NCI-H1092 (cell line): ENCODE measurements at regions not wholly inside any gene's neighbourhood (a gene's known extent, or its start where the extent isn't known, plus 50 kb on each side); places are given as distances from the start of the nearest gene placed in this dataset.
"Not testable (repeated sequence)": the region's sequence is repeated elsewhere in the genome, so short reads cannot be mapped to it uniquely, and the experiment has no call there.

ENCODE experiments used
- DNase-seq: peaks from one replicate; lab custom pipeline; 2025; lab: John Stamatoyannopoulos, UW

DNA sequence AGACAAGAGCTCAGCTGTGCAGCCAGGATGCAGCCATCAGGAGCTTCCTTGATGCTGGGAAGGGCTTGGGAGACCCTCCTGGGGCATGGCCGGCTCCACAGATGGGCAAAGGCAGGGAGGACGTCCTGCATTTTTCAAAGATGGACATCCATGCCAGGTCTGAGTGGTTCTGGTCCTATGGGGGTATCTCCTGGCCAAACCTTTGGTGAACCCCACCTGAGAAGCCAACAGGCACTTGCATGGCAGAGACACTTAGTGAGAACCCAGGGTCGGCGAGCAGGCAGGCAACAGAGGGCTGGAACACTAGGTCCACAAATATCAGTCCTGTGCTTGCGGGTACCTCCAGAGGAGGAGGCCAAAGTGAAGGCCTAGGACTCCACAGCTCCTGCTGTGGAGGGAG is 70.0 kb downstream of the KCTD15 start:
- DNase-seq = no peak

DNA sequence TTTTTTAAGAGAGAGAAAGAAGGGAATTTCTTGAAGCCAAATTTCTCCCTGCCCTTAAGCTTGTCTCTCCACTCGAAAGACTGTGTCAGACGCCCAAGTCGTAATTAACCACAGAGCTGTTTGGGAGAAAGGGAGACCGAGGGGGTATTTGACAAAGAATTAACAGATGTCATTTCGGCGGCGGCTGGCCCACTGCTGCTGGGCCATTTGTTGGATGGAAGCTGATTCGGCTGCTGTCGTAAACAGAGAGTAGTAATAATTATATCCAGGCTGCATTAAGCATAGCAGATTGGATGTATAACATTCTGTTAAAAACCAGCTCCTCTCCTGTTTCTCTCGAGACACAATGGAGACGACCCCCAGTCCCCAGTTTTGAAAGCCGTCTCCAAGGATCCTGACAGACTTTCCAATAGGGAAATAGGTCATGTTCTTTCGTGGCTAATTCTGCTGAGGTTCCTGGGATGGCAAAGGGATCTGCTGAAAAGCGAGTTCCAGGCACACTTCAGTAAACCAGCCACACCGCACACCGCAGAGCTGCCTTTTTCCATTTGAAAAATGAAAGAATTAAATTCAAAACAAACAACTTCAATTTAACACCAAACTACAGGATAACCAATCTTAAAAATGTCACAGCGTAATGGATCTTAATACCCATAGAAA is 71.5 kb downstream of the KCTD15 start:
- no peak for DNase-seq

DNA sequence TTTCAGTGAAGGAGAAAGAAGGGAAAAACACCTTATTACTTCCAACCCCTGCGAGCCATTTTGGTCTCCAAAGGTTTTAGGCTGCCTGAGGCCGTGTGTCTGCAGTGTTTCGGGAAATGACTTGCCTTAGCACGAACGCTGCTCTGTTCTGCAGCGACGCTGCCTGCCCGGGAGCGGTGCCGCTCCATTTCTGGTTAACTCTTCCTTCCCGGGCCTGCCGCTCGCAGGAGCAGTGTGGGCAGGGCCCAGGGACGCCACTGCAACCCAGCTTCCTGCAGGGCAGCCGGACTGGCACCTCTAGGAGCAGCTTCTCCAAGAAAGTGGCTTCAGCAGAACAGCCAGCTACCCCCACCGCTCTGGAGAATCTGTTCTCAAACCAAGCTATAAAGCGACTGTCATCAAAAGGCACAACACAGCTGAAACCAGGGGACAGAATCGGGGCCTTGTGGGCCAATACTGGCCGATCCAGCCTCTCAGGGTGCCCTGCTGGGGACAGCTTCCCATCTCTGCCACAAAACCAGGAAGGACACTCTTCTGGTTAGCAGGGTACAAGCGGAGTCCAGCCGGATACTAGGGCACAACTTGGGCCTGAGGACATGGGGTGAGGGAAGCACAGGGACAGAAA is 72.2 kb downstream of the KCTD15 start:
- DNase-seq = no peak

DNA sequence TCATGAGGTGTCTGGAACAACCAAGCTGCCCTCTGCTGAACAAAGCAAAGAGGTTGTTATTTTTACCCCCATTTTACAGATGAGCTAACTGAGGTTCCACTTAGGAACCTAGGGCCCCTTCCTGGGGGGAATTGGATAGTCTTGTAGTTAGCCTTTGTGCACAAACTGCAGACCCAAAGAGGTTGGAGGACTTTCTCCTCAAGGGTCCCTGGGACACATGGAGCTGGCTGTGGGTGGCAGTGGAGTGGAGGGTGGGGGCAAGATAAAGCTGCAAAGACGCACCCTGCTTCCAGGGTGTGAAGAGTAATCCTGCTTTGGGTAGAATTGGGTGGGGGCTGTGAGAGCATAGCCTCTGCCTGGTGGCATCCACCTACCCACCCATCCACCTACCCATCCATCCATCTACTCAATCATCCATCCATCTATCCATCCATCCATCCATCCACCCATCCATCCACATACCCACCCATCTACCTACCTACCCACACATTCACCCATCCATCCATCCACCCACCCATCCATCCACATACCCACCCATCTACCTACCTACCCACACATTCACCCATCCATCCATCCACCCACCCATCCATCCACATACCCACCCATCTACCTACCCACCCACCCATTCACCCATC is 73.7 kb downstream of the KCTD15 start:
- DNase-seq = not testable (repeated sequence)

DNA sequence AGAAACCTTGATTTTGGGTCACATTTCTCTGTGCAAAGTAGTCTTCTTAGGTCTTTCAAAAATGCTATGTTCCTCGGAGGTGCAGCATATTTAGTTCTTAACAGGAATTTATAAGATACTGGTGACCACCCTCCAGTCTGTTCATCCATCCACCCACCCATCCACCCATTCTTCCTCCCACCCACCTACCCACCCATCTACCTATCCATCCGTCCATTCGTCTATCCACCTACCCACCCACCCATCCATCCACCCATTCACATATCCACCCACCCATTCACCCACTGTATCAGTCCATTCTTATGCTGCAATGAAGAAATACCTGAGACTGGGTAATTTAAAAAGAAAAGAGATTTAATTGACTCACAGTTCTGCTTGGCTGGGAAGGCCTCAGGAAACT is 74.9 kb downstream of the KCTD15 start:
- DNase-seq = no peak

DNA sequence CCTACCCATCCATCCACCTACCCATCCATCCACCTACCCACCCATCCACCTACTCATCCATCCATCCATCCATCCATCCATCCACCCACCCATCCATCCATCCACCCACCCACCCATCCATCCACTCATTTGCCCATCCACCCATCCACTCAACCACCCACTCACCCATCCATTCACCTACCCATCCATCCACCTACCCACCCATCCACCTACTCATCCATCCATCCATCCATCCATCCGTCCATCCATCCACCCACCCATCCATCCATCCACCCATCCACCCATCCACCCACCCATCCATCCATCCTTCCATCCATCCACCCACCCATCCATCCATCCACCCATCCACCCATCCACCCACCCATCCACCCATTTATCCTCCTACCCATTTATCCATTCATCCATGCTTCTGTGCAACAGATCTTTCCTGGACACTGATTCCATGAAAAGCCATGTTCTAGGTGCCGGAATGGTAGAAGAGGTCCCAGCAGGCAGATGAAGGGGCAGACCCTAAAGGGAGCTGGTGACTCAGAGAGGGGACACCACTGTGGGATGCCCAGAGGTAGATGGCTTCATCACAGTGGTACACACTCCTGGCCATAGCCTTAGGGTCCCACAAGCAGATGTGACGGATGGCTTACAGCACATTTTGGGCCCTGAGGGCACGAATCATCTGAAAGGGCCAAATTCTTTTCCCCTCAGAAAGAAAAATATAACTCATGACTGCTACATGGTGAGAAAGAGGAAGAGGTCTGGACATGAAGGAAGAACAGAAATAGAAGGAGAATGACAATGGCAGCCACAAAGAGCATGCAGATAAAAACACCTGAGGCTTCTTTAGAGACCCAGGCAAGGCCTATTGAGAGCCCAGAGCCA is 76.0 kb downstream of the KCTD15 start:
- DNase-seq = no peak

DNA sequence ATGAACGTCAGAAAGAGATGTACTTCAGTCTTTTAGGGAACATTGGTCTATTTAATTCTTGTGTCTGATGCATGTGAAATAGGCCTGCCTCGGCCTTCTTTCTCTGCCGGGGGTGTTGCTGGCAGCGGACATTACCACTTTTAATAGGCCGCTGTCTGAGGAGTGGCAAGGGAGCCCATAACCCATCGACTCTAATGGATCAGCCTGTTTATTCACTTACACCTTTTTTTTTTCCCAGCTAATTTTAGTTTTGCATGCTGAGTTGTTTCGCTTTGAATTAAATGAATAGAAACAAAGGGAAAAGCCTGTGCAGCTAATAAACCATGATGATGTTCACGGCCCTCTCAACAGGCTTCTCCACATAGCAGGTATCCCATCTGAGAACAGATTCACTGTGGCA is 78.4 kb downstream of the KCTD15 start:
- no peak for DNase-seq

DNA sequence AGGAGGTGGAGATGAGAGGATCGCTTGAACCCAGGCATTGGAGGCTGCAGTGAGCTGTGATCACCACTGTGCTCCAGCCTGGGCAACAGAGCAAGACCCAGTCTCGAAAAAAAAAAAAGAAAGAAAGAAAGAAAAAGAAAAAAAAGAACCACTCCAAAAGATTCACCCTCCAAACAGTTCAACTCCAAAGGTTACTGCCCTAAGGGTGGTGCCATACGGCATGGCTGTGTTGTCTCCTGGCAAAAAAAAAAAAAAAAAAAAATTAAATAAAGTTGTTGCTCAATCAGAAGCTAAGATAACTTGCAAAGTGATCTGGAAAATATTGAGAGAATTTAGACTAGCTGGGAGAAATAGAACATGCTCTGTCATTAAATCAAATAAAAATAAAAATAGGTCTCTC is 79.5 kb downstream of the KCTD15 start:
- no peak for DNase-seq

DNA sequence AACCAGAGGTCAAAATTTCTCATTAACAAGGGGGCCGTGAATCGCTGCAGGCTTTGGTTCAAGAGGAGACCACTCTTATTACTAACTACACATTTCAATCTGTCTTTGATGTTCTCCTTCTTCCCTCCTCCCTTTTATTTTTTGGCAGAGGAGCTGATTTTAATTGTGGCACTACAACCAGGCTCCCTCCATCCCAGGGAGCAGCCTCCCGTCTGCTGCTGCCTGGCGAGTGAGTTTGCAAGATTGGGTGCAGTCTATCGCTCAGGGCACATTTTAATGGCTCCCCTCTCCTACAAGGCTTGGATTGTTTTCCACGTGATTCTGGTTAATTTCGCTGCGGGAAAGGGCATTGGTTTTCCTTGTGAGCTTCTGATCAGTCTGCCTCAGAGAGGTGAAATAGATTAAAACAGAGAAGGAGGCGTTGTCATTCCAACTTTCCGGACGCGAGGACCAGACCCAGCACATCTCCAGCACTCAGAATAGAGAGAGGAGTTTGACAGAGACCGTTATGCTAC is 81.4 kb downstream of the KCTD15 start:
- no peak for DNase-seq

DNA sequence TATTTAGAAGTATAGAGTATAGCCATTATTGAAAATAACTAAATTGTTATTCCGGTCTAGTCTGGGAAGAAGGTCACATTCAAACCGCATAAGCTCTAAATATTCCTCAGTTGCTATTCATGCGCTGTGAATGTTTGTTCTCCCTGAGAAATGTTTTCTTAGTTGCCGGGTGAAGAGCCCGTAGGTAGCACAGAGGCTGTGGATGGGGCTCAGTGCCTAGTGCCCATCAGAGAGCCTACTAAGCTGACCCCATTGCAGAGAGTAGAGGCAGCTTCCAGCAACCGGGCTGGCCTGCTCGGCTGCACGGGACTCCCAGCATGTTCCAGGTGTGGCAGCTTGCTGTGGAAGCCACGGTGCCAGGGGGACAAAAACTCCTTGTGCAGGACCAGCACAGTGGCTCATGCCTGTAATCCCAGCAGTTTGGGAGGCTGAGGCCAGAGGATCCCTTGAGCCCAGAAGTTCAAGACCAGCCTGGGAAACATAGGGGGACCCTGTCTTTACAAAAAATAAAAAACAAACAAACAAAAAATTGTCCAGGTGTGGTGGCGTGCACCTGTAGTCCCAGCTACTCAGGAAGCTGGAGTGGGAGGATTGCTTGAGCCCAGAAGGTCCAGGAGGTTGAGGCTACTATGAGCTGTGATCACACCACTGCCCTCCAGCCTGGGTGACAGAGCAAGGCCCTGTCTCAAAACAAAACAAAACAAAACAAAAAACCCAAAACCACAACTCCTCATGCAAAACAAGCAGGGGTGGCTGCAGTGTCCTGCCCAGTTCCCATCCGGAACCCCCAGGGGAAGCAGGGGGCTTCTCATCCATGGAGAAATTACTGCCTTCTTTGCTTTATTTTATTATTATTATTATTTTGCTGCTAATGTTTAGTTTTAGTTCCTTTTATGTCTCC is 82.5 kb downstream of the KCTD15 start:
- DNase-seq = no peak

DNA sequence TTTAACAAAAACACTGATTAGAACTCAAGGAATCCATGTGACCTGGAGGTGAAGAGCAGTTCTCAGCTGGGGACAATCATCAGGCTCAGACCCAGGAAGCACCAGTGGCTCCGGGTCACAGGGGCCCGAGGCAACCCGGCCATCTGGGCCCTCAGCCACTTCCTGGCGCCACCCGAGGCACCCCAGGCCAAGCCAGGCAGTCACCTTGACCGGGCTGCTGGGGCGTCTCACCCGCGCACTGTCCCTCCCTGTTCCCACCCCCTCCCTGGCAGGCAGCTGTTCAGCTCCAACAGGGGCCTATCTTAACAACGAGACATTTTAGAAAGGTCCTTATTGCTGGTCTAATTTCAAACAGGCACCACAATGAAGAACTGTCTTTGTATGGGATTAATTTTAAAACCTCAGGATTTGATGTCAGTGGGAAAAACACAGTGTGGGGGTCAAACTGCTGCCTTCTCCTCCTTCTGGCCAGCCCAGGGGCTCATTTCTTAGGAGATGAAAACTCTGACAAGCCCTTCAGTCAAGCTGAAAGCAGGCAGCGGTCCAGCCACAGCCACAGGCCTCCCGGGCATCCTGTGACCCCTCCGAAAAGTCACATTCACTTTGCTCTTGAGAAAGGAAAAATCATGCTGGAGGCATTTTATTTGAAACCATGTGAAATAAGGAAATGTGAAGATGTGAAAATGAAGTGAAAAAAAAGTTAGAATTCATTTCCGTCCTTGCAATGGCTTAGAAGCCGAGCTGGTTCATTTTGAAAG is 83.3 kb downstream of the KCTD15 start:
- no peak for DNase-seq

DNA sequence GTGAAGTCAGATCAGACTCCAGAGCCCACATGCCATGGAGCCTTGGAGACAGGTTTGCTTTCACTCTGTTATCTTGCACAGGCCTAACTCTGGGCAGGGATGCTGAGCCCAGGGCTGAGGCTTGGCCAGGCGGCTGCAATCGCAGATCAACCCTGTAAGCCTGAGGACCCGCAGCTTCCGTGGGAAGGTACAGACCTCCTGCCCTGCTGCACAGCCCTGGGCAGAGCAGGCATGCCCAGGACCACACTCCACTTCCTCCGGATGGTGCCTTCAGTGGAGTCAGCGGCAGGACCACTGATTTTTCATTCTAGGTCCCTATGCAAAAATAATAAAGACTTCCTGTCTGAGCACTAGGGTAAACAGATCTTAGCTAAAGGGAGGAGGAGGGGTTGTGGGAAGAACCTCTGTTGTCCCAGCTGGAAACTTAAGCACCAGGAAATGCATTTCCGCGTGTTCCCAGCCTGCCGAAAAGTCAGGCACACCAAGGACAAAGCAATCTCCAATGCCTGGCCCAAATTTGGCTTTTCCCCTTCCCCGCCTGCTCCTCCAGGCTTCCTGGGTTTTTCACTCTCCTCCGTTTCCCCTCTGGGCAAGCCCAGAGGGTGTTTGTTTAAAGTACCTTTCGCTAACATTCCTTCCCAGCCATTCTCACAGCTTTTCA is 87.3 kb downstream of the KCTD15 start:
- DNase-seq = no peak

DNA sequence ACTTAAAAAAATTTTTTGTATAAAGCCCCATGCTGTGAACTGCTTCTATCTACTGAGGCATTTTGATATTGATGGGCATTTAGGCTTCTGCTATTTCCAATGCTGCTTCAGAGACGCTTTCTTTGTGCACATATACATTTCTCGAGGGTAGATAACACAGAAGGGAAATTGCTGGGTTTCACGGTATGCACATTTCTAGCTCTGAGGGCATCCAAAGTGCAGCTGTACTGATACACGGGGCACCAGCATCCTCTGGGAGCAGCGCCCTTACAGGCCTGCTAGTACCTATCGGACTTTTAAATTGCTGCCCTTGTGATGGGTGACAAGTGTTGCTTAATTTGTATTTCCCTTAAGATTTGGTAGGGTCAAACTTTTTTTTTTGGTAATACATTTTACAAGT is 88.6 kb downstream of the KCTD15 start:
- DNase-seq = no peak

DNA sequence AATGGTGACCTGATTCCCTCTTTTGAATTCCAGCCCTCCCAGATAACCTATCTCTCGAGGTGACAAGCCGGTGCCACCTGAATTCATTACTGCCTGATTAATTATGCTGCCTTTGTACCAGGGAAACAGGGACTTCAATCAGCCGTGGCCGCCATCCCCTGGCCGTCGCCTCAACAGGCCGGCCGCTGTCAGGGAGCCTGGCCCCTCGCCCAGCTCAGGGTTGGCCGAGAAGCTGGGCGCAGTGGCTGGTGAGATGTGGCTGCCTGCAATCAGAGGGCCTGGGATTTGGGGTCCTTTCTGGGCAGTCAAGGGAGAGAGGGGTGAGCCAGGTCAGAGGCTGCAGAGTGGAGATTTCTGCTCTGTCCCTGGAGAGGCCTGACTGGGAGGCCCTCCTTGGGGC is 91.2 kb downstream of the KCTD15 start:
- no peak for DNase-seq

DNA sequence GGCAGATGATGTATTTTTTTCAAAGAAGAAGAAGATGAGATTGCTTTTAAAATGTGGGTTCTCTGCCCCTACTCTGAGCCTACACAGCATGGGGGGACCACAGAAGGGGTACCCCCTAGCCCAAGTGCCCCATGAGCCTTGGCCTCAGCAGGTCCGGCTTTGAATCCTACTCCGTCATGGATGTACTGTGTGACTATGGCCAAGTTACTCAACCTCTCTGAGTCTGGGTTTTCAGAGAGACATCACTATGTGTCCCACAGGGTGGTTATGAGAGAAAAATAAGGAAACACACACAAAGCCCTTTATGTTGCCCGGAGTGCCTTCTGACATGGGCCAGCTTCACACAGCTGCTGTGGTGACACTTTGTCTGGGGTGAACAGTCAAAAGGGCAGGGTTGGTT is 92.0 kb downstream of the KCTD15 start:
- no peak for DNase-seq

DNA sequence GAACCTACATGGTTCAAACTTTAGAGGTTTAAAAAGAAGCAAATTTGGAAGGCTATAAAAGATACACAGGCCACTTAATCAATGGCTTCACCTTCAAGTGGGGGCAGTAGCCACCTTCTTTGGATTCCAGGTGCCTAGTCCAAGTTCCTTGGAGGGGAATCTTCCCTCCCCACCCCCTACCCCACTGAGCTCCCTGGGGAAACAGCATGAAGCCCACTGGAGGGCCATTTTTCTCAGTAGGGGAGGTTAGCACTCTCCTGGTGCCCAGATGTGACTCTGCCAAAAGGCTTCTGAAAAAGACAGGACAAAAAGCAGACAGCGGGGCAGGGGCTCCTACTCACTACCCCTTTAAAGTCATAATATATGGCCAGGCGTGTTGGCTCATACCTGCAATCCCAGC is 93.9 kb downstream of the KCTD15 start:
- DNase-seq = no peak

DNA sequence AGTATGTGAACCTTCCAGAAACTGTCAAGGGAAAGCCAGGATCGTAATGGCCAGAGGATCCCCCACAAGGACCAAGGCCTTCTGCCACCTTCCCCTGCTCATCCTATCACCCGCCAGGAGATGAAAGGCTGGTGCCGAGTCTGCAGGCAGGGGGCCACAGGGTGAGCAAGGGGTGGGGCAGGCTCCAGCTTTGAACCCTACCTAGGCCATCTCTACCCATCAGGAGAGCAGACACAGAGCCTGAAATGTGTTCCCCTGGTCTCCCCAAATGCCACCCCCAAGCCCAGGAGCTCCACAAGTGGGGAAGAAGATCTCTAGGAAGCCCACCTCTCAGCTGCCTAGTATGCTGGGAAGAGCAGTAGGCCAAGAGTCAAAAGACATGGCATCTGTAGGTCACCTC is 95.1 kb downstream of the KCTD15 start:
- no peak for DNase-seq

DNA sequence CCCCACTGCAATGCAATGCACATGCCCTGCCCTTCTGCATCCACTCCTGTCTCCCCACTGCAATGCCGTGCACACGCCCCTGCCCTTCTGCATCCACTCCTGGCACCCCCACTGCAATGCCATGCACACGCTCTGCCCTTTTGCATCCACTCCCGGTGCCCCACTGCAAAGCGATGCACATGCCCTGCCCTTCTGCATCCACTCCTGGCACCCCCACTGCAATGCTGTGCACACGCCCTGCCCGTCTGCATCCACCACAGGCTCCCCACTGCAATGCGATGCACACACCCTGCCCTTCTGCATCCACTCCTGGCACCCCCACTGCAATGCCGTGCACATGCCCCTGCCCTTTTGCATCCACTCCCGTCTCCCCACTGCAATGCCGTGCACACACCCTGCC is 98.1 kb downstream of the KCTD15 start:
- DNase-seq = no peak

DNA sequence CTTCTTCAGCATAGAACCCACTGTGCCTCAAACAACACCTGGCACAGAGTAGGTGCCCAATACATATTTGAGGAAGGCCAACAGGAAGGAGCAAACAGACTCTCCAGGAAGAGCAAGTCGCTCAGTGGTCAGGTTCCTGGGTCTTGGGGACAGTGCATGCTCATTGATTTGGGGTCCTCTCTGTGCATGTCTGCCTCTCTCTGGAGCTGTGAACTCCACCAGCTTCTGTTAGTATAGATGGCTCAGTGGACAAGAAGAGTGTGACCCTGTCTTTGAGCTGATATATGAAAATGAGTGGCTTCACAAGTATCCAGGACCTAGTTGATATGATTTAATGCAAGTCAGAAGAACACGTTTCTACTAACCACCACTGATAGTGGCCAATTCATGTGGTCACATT is 98.7 kb downstream of the KCTD15 start:
- DNase-seq = no peak

DNA sequence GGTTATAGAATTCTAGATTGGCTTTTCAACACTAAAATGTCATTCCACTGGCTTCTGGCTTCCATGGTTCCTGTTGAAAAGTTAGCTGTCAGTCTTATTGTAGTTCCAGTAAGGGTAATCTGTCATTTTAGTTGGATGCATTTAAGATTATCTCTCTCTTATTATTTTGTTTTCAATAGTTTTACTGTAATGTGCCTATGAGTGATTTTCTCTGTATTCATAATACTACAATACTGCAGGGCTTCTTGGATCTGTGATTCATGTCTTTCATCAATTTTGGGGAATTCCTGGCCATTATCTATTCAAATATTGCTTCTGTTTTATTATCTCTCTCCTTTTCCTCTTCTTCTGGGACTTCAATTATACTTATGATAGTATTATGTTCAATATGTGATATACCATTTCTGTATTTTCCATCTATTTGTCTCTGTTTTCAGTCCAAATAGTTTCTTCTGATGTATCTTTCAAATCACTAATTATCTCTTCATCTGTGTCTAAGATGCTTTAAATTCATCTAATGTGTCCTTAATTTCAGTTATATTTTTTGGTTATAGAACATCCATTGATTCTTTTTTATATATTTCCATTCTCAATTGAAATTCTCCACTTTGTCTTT is 101.5 kb downstream of the KCTD15 start:
- no peak for DNase-seq
